Adrenal gland (tissue), 9 donors: ENCODE measurements at regions not wholly inside any gene's neighbourhood (a gene's known extent, or its start where the extent isn't known, plus 50 kb on each side); places are given as distances from the start of the nearest gene placed in this dataset.
A peak's percentile ranks its signal among the peaks of the same experiment; 100 is the strongest.

Experiments
- DNase-seq, 7 donors: peaks; one replicate each; pipeline ENCODE4 v3.0.0-alpha.2; 2019 to 2020
- H3K27ac ChIP-seq, 5 donors: fragments of 200-600 bp; sonication (generic) in 4 of 5; 1 replicate in 3 of 5; 2 replicates in 2 of 5; pipeline versions ENCODE4 v1.5.1 to v1.8.0; 2016 to 2020; ENCODE audit warnings: mild to moderate bottlenecking in 1 of 5
- H3K27me3 ChIP-seq: fragments of 200-600 bp; 2 replicates; pipeline ENCODE4 v1.8.0; 2021
- H3K36me3 ChIP-seq, 2 donors: fragments of 200-600 bp; replicated peaks in 1 of 2; 1 replicate in 1 of 2; 2 replicates in 1 of 2; pipeline versions ENCODE4 v1.5.1 to v1.8.0; 2018 to 2022
- H3K4me1 ChIP-seq, 2 donors: fragments of 200-600 bp; replicated peaks in 1 of 2; 1 replicate in 1 of 2; 2 replicates in 1 of 2; pipeline versions ENCODE4 v1.5.1 to v1.8.0; 2018 to 2021
- H3K4me3 ChIP-seq, 4 donors: fragments of 200-600 bp; sonication (generic) in 3 of 4; one replicate each; pipeline ENCODE4 v1.5.1; 2016 to 2018
- H3K9me3 ChIP-seq, 3 donors: fragments of 200-600 bp; sonication (generic) in 1 of 3; replicated peaks in 1 of 3; 1 replicate in 2 of 3; 2 replicates in 1 of 3; pipeline versions ENCODE4 v1.5.1 to v1.8.0; 2016 to 2021
- CTCF ChIP-seq, 6 experiments: fragments of 450-650 bp in 4 of 6; fragments of 200-600 bp in 2 of 6; sonication (generic) in 1 of 6; IDR thresholded peaks; 1 replicate in 5 of 6; 2 replicates in 1 of 6; pipeline versions ENCODE4 v1.5.1 to v1.8.0; 2016 to 2021; ENCODE audit warnings: antibody characterized with exemption in 6 of 6, mild to moderate bottlenecking in 2 of 6, moderate library complexity in 1 of 6
- POLR2A ChIP-seq, 2 donors: fragments of 450-650 bp; IDR thresholded peaks; one replicate each; pipeline ENCODE4 v1.6.1; 2017; ENCODE audit warnings: antibody characterized with exemption in 2 of 2, mild to moderate bottlenecking in 2 of 2, moderate library complexity in 1 of 2
- WGBS, 4 donors: extraction: QIAGEN DNeasy Blood & Tissue Kit in 2 of 4; methylation state at CpG; one replicate each; pipeline versions ENCODE4 v1.1.5 to v1.1.7; 2013 to 2017; 5-methylcytosine and 5-hydroxymethylcytosine counted together
- intact Hi-C, 2 donors: fragments of 100-400 bp; cut with DNase I; formaldehyde crosslinking; loops; one replicate each; pipeline versions ENCODE4 v1.14.1 to v1.15.0; 2022 to 2023
- donor health status: healthy with polysubstance abuse.
- donor health status: Bipolar disorder and iron deficiency.
- donor health status: DM: yes; HTN: yes; CAD: no.
- donor health status: DM: no; HTN: no; CAD: no.
- donor health status: DM: no; HTN: no; CAD: no.

- 81 to 88% (median 84%) methylated on average over 4 of the region's 4 CpGs for WGBS, 4 donors
- intact Hi-C loops, result no loop called here
Measured at GRCh38 chr11:42974510-42975179, 337.2 kb upstream of the API5 start.

GRCh38 chr11:42975180-42975529 lies 336.6 kb upstream of the API5 start:
- intact Hi-C loops, result no loop called here

More at GRCh38 chr11:42974510-42975179, 337.2 kb upstream of the API5 start:
- peak in 1 of 7 donors; percentile 2 for DNase-seq
- TF ChIP-seq POLR2A (IDR thresholded peaks at IDR 0.05) (no peak), CTCF (IDR thresholded peaks at IDR 0.05) (peak in 1 of 6 experiments; percentile 25)
- Histone ChIP-seq H3K27ac (no peak overlapping the region), H3K36me3 (no peaks in the 10 kb centered on the region), H3K4me1 (no peaks in the 10 kb centered on the region), H3K9me3 (no peaks in the 10 kb centered on the region), H3K27me3 (no peaks in the 10 kb centered on the region), H3K4me3 (no peak overlapping the region)

GRCh38 chr11:42976636-42977217 lies 335.1 kb upstream of the API5 start:
- Histone ChIP-seq H3K9me3 (no peaks in the 10 kb centered on the region), H3K4me1 (no peaks in the 10 kb centered on the region), H3K36me3 (no peaks in the 10 kb centered on the region), H3K4me3 (no peak overlapping the region), H3K27me3 (no peaks in the 10 kb centered on the region), H3K27ac (no peak overlapping the region)
- no peak for TF ChIP-seq CTCF (IDR thresholded peaks at IDR 0.05)
- no peak for TF ChIP-seq POLR2A (IDR thresholded peaks at IDR 0.05)
- WGBS, 4 donors, result 54 to 74% (median 66%) methylated on average over 1 of the region's 1 CpG
- DNase-seq, result no peak
- intact Hi-C loops, result no loop called here

More at GRCh38 chr11:42975180-42975529, 336.6 kb upstream of the API5 start:
- H3K9me3 ChIP-seq, result no peaks in the 10 kb centered on the region
- no peak overlapping the region for H3K27ac ChIP-seq
- H3K4me3 ChIP-seq, result no peak overlapping the region
- H3K27me3 ChIP-seq, result no peaks in the 10 kb centered on the region
- WGBS, 4 donors, result 30 to 40% (median 36%) methylated on average over 1 of the region's 1 CpG
- DNase-seq, result no peak
- H3K4me1 ChIP-seq, result no peaks in the 10 kb centered on the region
- no peaks in the 10 kb centered on the region for H3K36me3 ChIP-seq
- TF ChIP-seq POLR2A (IDR thresholded peaks at IDR 0.05), result no peak
- TF ChIP-seq CTCF (IDR thresholded peaks at IDR 0.05), result no peak

GRCh38 chr11:42992594-42992993 lies 319.2 kb upstream of the API5 start:
- 50 to 65% (median 60%) methylated on average over 2 of the region's 2 CpGs for WGBS, 4 donors
- TF ChIP-seq POLR2A (IDR thresholded peaks at IDR 0.05), result no peak
- TF ChIP-seq CTCF (IDR thresholded peaks at IDR 0.05), result no peak
- H3K36me3 ChIP-seq, result no peaks in the 10 kb centered on the region
- DNase-seq, result no peak
- intact Hi-C loops, result no loop called here
- H3K4me3 ChIP-seq, result no peak overlapping the region
- H3K9me3 ChIP-seq, result no peaks in the 10 kb centered on the region
- no peak overlapping the region for H3K27ac ChIP-seq
- no peaks in the 10 kb centered on the region for H3K27me3 ChIP-seq
- H3K4me1 ChIP-seq, result no peaks in the 10 kb centered on the region
